Activated T-helper 2 cell treated with anti-CD3 and anti-CD28 coated beads, Interferon-gamma antibody, Interleukin-2, Interleukin-4, amounts not matched to agents 10 μg/mL and 5 μg/mL and 100 μg/mL, durations not matched to agents 14 hours and 24 hours and 36 hours (primary cell): ENCODE measurements at regions not wholly inside any gene's neighbourhood (a gene's known extent, or its start where the extent isn't known, plus 50 kb on each side); places are given as distances from the start of the nearest gene placed in this dataset.

Source experiments
- DNase-seq: peaks from one replicate; pipeline ENCODE4 v3.0.0; 2021; ENCODE audit warnings: low spot score
- H3K27ac Mint-ChIP-seq: one replicate; pipeline ENCODE4 v1.8.0; 2021; ENCODE audit warnings: mixed read lengths
- H3K27me3 Mint-ChIP-seq: one replicate; pipeline ENCODE4 v1.8.0; 2021; ENCODE audit warnings: low read depth, mixed read lengths
- H3K36me3 Mint-ChIP-seq: one replicate; pipeline ENCODE4 v1.8.0; 2021; ENCODE audit warnings: low read depth, mixed read lengths
- H3K4me1 Mint-ChIP-seq: one replicate; pipeline ENCODE4 v1.8.0; 2021; ENCODE audit warnings: low read depth, mixed read lengths
- H3K4me3 Mint-ChIP-seq: one replicate; pipeline ENCODE4 v1.8.0; 2021; ENCODE audit warnings: low read depth, mild to moderate bottlenecking, moderate library complexity, mixed read lengths
- H3K9me3 Mint-ChIP-seq: one replicate; pipeline ENCODE4 v1.8.0; 2021; ENCODE audit warnings: mixed read lengths
- intact Hi-C: fragments of 100-400 bp; cut with micrococcal nuclease; formaldehyde crosslinking; loops from one replicate; pipeline ENCODE4 v1.15.1; 2023

DNA sequence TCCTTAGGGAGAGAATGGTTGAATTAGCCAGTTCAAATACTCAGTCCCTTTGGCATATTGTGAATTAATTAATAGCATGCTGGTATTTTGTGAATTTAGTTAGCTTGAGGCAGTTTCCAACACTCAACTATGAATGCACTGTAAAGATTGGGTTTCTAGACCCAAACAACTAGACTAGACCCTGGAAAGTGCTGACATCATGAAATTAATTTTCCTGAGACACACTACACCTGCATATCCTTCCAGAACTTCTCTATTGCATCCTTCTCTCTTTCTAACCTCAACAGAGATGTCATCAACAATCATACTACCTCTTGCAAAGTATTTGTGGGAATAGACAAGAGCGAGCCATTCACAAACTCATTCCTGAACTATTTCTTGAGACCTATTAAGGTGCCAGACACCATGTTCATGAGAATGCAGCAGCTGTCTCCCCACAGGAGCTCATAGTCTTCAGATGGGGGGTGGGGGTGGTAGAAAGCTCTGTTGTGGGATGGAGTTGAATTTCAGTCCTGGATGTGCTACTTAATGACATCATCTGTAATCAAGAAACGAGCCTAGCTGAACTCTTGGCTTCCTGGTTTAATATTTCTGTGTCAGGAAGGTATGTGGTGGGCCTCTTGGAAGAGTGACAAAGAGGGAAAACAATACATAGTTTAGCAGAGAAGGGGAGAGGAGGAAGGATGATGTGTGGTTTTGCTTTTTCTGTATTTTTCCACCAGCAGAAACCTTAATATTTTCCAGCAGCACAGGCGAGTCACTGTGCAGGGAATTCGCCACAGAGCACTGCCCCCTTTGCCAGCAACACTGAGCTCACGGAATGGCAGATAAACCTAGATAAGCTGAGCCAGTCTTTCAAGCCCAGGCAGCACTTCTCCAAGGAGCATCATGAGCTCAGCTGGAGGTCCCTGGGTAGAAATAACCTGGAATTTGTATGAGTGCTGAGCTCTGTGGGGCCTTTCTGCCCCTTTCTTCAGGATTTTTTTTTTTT is 53.1 kb upstream of the CYSLTR2 start:
- peaks cover 7% of the 10 kb centered on the region for H3K4me1 Mint-ChIP-seq
- no peak overlapping the region for H3K4me3 Mint-ChIP-seq
- H3K27me3 Mint-ChIP-seq: peaks cover 9% of the 10 kb centered on the region
- no peak for DNase-seq
- H3K27ac Mint-ChIP-seq: no peak overlapping the region
- no peaks in the 10 kb centered on the region for H3K36me3 Mint-ChIP-seq
- intact Hi-C loops: no loop called here
- H3K9me3 Mint-ChIP-seq: peaks cover 2% of the 10 kb centered on the region

DNA sequence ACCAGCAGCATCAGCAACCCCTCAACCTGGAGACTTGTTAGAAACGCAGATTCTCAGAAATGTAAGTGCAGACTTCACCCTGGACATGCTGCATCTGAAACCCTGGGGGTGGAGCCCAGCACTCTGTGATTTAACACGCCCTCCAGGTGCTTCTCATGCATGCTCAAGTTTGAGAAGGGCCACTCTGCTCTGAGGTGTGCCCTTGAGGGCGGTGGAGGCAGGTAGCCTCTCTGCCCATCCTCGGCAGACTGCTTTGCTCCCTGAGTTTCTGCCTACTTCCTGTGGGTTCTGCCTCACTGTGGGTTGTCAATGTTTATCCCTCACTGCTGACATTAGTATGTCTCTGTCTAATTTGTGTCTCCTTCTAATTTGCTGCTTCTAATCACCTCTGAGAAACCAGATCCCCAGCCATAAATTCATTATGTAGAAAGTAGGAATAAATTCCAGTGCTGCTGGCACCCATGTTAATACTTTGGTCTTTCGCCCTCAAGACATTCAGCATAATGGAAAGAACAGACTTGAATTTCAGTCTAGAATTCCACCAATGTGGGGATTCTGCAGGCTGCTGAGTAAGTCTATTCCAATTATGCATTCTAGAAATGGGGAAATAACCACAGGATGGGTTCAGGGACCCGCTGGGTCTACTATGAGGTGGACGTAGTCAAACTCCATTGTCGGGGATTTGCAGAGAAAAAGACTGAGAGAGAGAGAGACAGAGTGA is 51.3 kb upstream of the CYSLTR2 start:
- no peak overlapping the region for H3K4me3 Mint-ChIP-seq
- peaks cover 15% of the 10 kb centered on the region for H3K9me3 Mint-ChIP-seq
- H3K27me3 Mint-ChIP-seq: peaks cover 11% of the 10 kb centered on the region
- H3K27ac Mint-ChIP-seq: no peak overlapping the region
- peaks cover 7% of the 10 kb centered on the region for H3K4me1 Mint-ChIP-seq
- no peak for DNase-seq
- H3K36me3 Mint-ChIP-seq: no peaks in the 10 kb centered on the region
- intact Hi-C loops: no loop called here

DNA sequence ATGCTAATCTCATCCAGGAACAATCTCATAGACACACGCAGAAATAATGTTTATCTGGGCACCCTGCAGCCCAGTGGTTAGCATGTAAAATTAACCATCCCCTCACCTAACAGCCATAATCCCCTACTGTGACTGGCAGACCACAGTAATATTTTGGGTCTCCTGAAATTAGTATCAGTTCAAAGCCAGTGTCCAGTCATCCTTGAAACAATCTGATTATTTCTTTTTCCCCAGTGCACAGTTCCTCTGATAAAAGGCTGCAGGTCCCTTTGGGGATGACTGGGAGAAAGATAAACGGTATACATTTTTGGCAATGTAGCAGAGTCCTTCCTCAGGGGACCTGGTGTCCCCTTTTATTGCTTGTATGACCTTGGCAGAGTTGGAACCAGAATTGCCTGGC is 50.4 kb upstream of the CYSLTR2 start:
- no peak overlapping the region for H3K27ac Mint-ChIP-seq
- peaks cover 17% of the 10 kb centered on the region for H3K27me3 Mint-ChIP-seq
- H3K9me3 Mint-ChIP-seq: peaks cover 24% of the 10 kb centered on the region
- intact Hi-C loops: no loop called here
- no peak overlapping the region for H3K4me3 Mint-ChIP-seq
- DNase-seq: no peak
- peaks cover 7% of the 10 kb centered on the region for H3K4me1 Mint-ChIP-seq
- H3K36me3 Mint-ChIP-seq: no peaks in the 10 kb centered on the region
